ENCODE measurements at regions not wholly inside any gene's neighbourhood (a gene's known extent, or its start where the extent isn't known, plus 50 kb on each side); places are given as distances from the start of the nearest gene placed in this dataset.

DNA sequence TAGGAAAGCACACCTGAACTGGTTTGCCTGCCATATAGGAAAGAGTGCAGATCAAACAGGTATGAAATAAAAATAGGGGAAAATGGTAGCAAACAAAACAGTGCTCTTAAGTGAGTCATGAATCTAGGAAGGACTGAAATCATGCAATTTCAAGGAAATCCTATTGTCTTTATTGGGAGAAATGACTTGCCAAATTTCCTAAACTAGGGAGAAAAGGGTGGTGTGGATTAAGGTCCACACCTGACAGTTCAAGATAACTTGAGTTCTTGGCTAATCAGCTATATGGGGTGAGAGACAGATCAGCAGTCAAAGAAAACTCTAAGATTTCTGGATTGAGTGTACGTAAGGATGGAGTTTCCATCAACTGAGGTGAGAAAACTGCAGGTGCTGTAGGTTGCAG lies 101.1 kb downstream of the PRKAB2 start:
- TF ChIP-seq TEAD4 (CRISPR knock-in tag; IDR thresholded peaks at IDR 0.05) (no peak), CREB1 (CRISPR knock-in tag; IDR thresholded peaks at IDR 0.05) (no peak), CTCF (IDR thresholded peaks at IDR 0.05) (no peak), NR2C2 (CRISPR knock-in tag; IDR thresholded peaks at IDR 0.05) (no peak), PRRX2 (CRISPR knock-in tag; IDR thresholded peaks at IDR 0.05) (no peak), ATF1 (CRISPR knock-in tag; IDR thresholded peaks at IDR 0.05) (no peak), NR3C1 (CRISPR knock-in tag; conservative IDR thresholded peaks at IDR 0.05; ENCODE audit: low read depth) (no peak), NFATC4 (CRISPR knock-in tag; IDR thresholded peaks at IDR 0.05) (no peak), NFYB (CRISPR knock-in tag; conservative IDR thresholded peaks at IDR 0.05; ENCODE audit: low read depth) (no peak), ATF6 (CRISPR knock-in tag; IDR thresholded peaks at IDR 0.05) (no peak)
- TF ChIP-seq, protein P1, sequence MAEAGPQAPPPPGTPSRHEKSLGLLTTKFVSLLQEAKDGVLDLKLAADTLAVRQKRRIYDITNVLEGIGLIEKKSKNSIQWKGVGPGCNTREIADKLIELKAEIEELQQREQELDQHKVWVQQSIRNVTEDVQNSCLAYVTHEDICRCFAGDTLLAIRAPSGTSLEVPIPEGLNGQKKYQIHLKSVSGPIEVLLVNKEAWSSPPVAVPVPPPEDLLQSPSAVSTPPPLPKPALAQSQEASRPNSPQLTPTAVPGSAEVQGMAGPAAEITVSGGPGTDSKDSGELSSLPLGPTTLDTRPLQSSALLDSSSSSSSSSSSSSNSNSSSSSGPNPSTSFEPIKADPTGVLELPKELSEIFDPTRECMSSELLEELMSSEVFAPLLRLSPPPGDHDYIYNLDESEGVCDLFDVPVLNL (CRISPR knock-in tag; IDR thresholded peaks at IDR 0.05; ENCODE audit: borderline replicate concordance, low read depth), result no peak
- TF ChIP-seq, protein P2, sequence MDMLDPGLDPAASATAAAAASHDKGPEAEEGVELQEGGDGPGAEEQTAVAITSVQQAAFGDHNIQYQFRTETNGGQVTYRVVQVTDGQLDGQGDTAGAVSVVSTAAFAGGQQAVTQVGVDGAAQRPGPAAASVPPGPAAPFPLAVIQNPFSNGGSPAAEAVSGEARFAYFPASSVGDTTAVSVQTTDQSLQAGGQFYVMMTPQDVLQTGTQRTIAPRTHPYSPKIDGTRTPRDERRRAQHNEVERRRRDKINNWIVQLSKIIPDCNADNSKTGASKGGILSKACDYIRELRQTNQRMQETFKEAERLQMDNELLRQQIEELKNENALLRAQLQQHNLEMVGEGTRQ (CRISPR knock-in tag; IDR thresholded peaks at IDR 0.05), result no peak
